ENCODE measurements at regions not wholly inside any gene's neighbourhood (a gene's known extent, or its start where the extent isn't known, plus 50 kb on each side); places are given as distances from the start of the nearest gene placed in this dataset.

DNA sequence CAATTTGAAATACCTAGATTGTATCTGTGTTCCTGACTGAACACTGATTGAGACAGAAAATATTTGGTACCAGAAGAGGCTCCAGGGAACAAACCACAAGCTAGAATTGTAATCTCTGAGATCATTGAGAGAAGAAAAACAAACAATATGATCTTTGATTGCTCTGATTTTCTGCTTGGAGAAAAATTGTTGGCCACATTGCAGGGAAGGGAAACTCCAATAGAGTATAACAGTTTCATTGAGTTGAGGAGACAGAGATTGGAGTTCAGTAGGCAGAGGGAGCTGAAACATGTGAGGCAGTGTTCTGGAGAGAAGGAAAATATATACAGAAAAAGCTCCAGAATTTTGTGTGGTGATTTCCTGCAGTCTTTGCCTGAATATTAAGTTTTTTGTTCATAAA lies 158.2 kb downstream of the C4orf33 start:
- Histone ChIP-seq H3K36me3 (ENCODE audit: control insufficient read depth in 2 of 2, extremely low read depth in 1 of 2, insufficient read depth in 2 of 2, low read length in 2 of 2) (no peaks in the 10 kb centered on the region), H3K4me2 (ENCODE audit: control insufficient read depth, extremely low read depth, insufficient read depth, low read depth, low read length) (no peak overlapping the region), H3K9me3 (ENCODE audit: control insufficient read depth, low read depth, low read length) (no peaks in the 10 kb centered on the region), H2AFZ (ENCODE audit: control insufficient read depth, low read length) (no peak overlapping the region), H3K4me3 (ENCODE audit: control insufficient read depth in 2 of 3, extremely low read depth in 1 of 3, insufficient read depth in 2 of 3, low read depth in 1 of 3, low read length in 3 of 3) (no peak overlapping the region), H3K9ac (ENCODE audit: control insufficient read depth, extremely low read depth, insufficient read depth, low read length) (no peak overlapping the region), H3K79me2 (ENCODE audit: control insufficient read depth, insufficient read depth, low read length) (no peaks in the 10 kb centered on the region), H3K27me3 (ENCODE audit: control insufficient read depth, extremely low read depth, insufficient read depth, low read length) (no peaks in the 10 kb centered on the region), H4K20me1 (ENCODE audit: control insufficient read depth, extremely low read depth, insufficient read depth, low read length) (no peaks in the 10 kb centered on the region), H3K4me1 (ENCODE audit: control insufficient read depth, extremely low read depth, insufficient read depth, low read length) (no peaks in the 10 kb centered on the region), H3K27ac (ENCODE audit: control insufficient read depth, insufficient read depth, low read length) (no peak overlapping the region), H3K9me1 (ENCODE audit: control insufficient read depth, extremely low read depth, insufficient read depth, low read length) (no peaks in the 10 kb centered on the region)
- dilution Hi-C loops (cut with MboI; ENCODE audit: extremely low pct_ligation_motif_present, low sequenced_read_pairs): no loop called here
- no peak for DNase-seq (ENCODE audit: low read depth, low spot score)
- no peak for TF ChIP-seq EZH2 (IDR thresholded peaks at IDR 0.05; ENCODE audit: low read length)
- TF ChIP-seq, protein P1, sequence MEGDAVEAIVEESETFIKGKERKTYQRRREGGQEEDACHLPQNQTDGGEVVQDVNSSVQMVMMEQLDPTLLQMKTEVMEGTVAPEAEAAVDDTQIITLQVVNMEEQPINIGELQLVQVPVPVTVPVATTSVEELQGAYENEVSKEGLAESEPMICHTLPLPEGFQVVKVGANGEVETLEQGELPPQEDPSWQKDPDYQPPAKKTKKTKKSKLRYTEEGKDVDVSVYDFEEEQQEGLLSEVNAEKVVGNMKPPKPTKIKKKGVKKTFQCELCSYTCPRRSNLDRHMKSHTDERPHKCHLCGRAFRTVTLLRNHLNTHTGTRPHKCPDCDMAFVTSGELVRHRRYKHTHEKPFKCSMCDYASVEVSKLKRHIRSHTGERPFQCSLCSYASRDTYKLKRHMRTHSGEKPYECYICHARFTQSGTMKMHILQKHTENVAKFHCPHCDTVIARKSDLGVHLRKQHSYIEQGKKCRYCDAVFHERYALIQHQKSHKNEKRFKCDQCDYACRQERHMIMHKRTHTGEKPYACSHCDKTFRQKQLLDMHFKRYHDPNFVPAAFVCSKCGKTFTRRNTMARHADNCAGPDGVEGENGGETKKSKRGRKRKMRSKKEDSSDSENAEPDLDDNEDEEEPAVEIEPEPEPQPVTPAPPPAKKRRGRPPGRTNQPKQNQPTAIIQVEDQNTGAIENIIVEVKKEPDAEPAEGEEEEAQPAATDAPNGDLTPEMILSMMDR (optimal IDR thresholded peaks at IDR 0.05 in 1 of 3, IDR thresholded peaks at IDR 0.05 in 1 of 3, conservative IDR thresholded peaks at IDR 0.05 in 1 of 3; ENCODE audit: extremely low read depth in 1 of 3, insufficient read depth in 2 of 3, low read length in 3 of 3): no peak
- no peak for FAIRE-seq

DNA sequence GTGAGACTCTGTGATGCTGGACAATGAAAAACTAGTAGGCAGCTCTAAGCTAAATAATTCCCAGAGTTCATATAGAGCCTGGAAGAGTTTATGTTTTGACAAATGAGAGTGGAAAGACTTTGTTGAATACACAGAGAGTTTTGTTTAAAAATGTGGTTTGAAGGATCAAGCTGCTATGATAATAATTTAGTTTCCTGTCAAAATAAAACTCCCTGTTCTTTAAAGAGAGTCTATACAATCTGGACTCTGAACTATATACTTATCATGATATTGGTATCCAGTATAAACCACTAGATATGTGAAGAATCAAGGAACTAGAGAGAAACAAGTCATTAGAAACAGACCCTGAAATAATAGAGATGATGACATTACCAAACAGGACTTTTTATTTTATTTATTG lies 158.6 kb downstream of the C4orf33 start:
- Histone ChIP-seq H4K20me1 (ENCODE audit: control insufficient read depth, extremely low read depth, insufficient read depth, low read length) (no peaks in the 10 kb centered on the region), H3K27me3 (ENCODE audit: control insufficient read depth, extremely low read depth, insufficient read depth, low read length) (no peaks in the 10 kb centered on the region), H3K36me3 (ENCODE audit: control insufficient read depth in 2 of 2, extremely low read depth in 1 of 2, insufficient read depth in 2 of 2, low read length in 2 of 2) (no peaks in the 10 kb centered on the region), H3K4me1 (ENCODE audit: control insufficient read depth, extremely low read depth, insufficient read depth, low read length) (no peaks in the 10 kb centered on the region), H2AFZ (ENCODE audit: control insufficient read depth, low read length) (no peak overlapping the region), H3K4me2 (ENCODE audit: control insufficient read depth, extremely low read depth, insufficient read depth, low read depth, low read length) (no peak overlapping the region), H3K4me3 (ENCODE audit: control insufficient read depth in 2 of 3, extremely low read depth in 1 of 3, insufficient read depth in 2 of 3, low read depth in 1 of 3, low read length in 3 of 3) (no peak overlapping the region), H3K9me3 (ENCODE audit: control insufficient read depth, low read depth, low read length) (no peaks in the 10 kb centered on the region), H3K79me2 (ENCODE audit: control insufficient read depth, insufficient read depth, low read length) (no peaks in the 10 kb centered on the region), H3K9ac (ENCODE audit: control insufficient read depth, extremely low read depth, insufficient read depth, low read length) (no peak overlapping the region), H3K9me1 (ENCODE audit: control insufficient read depth, extremely low read depth, insufficient read depth, low read length) (no peaks in the 10 kb centered on the region), H3K27ac (ENCODE audit: control insufficient read depth, insufficient read depth, low read length) (no peak overlapping the region)
- TF ChIP-seq, protein P1 (optimal IDR thresholded peaks at IDR 0.05 in 1 of 3, IDR thresholded peaks at IDR 0.05 in 1 of 3, conservative IDR thresholded peaks at IDR 0.05 in 1 of 3; ENCODE audit: extremely low read depth in 1 of 3, insufficient read depth in 2 of 3, low read length in 3 of 3): no peak
- TF ChIP-seq EZH2 (IDR thresholded peaks at IDR 0.05; ENCODE audit: low read length): no peak
- dilution Hi-C loops (cut with MboI; ENCODE audit: extremely low pct_ligation_motif_present, low sequenced_read_pairs): no loop called here
- FAIRE-seq (no peak), DNase-seq (ENCODE audit: low read depth, low spot score) (no peak)
